Ishikawa (cell line): ENCODE measurements at regions not wholly inside any gene's neighbourhood (a gene's known extent, or its start where the extent isn't known, plus 50 kb on each side); places are given as distances from the start of the nearest gene placed in this dataset.

ENCODE experiments used
- CEBPB ChIP-seq: IDR thresholded peaks from 2 replicates; pipeline ENCODE4 v1.6.1; 2012
- EP300 ChIP-seq: IDR thresholded peaks from 2 replicates; pipeline ENCODE4 v1.6.1; 2012; ENCODE audit warnings: borderline replicate concordance
- RAD21 ChIP-seq: IDR thresholded peaks from 2 replicates; pipeline ENCODE4 v1.6.1; 2012; ENCODE audit warnings: low read depth
- TAF1 ChIP-seq: IDR thresholded peaks from 2 replicates; pipeline ENCODE4 v1.6.1; 2012; ENCODE audit warnings: low read depth, mild to moderate bottlenecking
- TCF12 ChIP-seq: IDR thresholded peaks from 2 replicates; pipeline ENCODE4 v1.6.1; 2012; ENCODE audit warnings: low read depth
- YY1 ChIP-seq: IDR thresholded peaks from 2 replicates; pipeline ENCODE4 v1.6.1; 2012; ENCODE audit warnings: low read depth
- ZBTB7A ChIP-seq: IDR thresholded peaks from 2 replicates; pipeline ENCODE4 v1.6.1; 2012; ENCODE audit warnings: low read depth
- TF ChIP-seq, protein P1 (sequence below): IDR thresholded peaks from 2 replicates; pipeline ENCODE4 v1.6.1; 2012; ENCODE audit warnings: low read depth, mild to moderate bottlenecking
- TF ChIP-seq, protein P2 (sequence below): IDR thresholded peaks from 2 replicates; pipeline ENCODE4 v1.6.1; 2012
- TF ChIP-seq, protein P3 (sequence below): IDR thresholded peaks from 2 replicates; pipeline ENCODE4 v1.6.1; 2012

DNA sequence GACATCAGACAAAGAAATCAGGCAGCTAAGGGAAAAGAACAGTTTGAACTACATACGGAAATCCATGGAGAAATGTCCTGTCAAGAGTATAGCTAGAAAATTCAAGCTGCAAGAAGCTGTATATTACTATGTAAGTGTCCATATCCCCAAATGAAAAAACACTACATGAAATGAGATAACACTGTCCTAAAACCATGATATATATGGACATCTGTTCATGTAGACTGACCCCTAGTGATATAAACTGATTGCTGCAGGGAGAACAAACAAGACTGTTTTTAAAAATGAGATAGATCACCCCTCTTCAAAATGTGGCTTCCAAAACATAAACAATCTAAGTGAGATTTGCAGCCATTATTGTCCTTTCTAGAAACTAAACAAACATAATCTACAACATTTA lies 985.6 kb downstream of the EPHA3 start:
- TF ChIP-seq CEBPB (no peak), RAD21 (peak; percentile 65), TCF12 (no peak), TAF1 (no peak), YY1 (no peak), ZBTB7A (no peak), EP300 (no peak)
- TF ChIP-seq, protein P1, sequence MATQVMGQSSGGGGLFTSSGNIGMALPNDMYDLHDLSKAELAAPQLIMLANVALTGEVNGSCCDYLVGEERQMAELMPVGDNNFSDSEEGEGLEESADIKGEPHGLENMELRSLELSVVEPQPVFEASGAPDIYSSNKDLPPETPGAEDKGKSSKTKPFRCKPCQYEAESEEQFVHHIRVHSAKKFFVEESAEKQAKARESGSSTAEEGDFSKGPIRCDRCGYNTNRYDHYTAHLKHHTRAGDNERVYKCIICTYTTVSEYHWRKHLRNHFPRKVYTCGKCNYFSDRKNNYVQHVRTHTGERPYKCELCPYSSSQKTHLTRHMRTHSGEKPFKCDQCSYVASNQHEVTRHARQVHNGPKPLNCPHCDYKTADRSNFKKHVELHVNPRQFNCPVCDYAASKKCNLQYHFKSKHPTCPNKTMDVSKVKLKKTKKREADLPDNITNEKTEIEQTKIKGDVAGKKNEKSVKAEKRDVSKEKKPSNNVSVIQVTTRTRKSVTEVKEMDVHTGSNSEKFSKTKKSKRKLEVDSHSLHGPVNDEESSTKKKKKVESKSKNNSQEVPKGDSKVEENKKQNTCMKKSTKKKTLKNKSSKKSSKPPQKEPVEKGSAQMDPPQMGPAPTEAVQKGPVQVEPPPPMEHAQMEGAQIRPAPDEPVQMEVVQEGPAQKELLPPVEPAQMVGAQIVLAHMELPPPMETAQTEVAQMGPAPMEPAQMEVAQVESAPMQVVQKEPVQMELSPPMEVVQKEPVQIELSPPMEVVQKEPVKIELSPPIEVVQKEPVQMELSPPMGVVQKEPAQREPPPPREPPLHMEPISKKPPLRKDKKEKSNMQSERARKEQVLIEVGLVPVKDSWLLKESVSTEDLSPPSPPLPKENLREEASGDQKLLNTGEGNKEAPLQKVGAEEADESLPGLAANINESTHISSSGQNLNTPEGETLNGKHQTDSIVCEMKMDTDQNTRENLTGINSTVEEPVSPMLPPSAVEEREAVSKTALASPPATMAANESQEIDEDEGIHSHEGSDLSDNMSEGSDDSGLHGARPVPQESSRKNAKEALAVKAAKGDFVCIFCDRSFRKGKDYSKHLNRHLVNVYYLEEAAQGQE: no peak
- TF ChIP-seq, protein P2, sequence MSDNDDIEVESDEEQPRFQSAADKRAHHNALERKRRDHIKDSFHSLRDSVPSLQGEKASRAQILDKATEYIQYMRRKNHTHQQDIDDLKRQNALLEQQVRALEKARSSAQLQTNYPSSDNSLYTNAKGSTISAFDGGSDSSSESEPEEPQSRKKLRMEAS: no peak
- TF ChIP-seq, protein P3, sequence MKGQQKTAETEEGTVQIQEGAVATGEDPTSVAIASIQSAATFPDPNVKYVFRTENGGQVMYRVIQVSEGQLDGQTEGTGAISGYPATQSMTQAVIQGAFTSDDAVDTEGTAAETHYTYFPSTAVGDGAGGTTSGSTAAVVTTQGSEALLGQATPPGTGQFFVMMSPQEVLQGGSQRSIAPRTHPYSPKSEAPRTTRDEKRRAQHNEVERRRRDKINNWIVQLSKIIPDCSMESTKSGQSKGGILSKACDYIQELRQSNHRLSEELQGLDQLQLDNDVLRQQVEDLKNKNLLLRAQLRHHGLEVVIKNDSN: no peak
